K562 (cell line): ENCODE measurements at regions not wholly inside any gene's neighbourhood (a gene's known extent, or its start where the extent isn't known, plus 50 kb on each side); places are given as distances from the start of the nearest gene placed in this dataset.

Experiments used
- ATAC-seq: fragments of 200-7000 bp; cut with Tn5 transposase; 3 replicates; pipeline ENCODE4 v1.9.1; 2020; ENCODE audit warnings: moderate library complexity
- BruUV-seq: library from RNA; stranded (reverse); fragments of 400-500 nt; replicated peaks from 2 replicates; lab custom pipeline; 2021; lab: Mats Ljungman, UMichigan
- CTCF ChIA-PET: fragments of 300-600 bp; formaldehyde crosslinking; extraction: SDS; loops from one replicate; lab custom pipeline; 2021; ENCODE audit warnings: low intra/inter-chr PET ratio; lab: Yijun Ruan, JAX
- POLR2A ChIA-PET: fragments of 300-600, 350-650 bp; sonication (Branson Sonifier 250); formaldehyde crosslinking; extraction: SDS; loops from one replicate; lab custom pipeline; 2021; ENCODE audit warnings: antibody characterized with exemption, inconsistent platforms; lab: Yijun Ruan, JAX
- DNase-seq, 4 experiments: peaks; one replicate each; pipeline versions ENCODE4 v3.0.0 to v3.0.0-alpha.2; 2011 to 2018; ENCODE audit warnings: low spot score in 3 of 4, mixed read lengths in 3 of 4; ENCODE audit errors: extremely low read depth in 1 of 4
- FAIRE-seq: peaks from 2 replicates; lab custom pipeline; 2011; peaks lifted over from hg19 to GRCh38; lab: Jason Lieb, UNC
- H2AFZ ChIP-seq: 2 replicates; pipeline ENCODE4 v1.6.0; 2011; ENCODE audit warnings: low read depth, low read length, control low read depth, inconsistent platforms
- H3K27ac ChIP-seq: fragments of 200-600 bp; 3 replicates; pipeline ENCODE4 v1.8.0; 2011; ENCODE audit warnings: low read depth, mild to moderate bottlenecking, control low read depth, inconsistent platforms, low read length, moderate library complexity, mixed read lengths; ENCODE audit errors: extremely low read depth
- H3K27me3 ChIP-seq, 2 experiments: fragments of 300-600 bp in 1 of 2; 2 replicates in 1 of 2; 3 replicates in 1 of 2; pipeline versions ENCODE4 v1.6.0 to v1.8.0; 2011; ENCODE audit warnings: inconsistent platforms in 2 of 2, low read length in 2 of 2, mild to moderate bottlenecking in 1 of 2, mixed read lengths in 1 of 2, moderate library complexity in 1 of 2; ENCODE audit not compliant: control insufficient read depth in 2 of 2, insufficient read depth in 2 of 2
- H3K36me3 ChIP-seq: fragments of 300-600 bp; 3 replicates; pipeline ENCODE4 v1.8.0; 2011; ENCODE audit warnings: mild to moderate bottlenecking, low read length, inconsistent platforms; ENCODE audit not compliant: control insufficient read depth, insufficient read depth
- H3K4me1 ChIP-seq, 2 experiments: fragments of 200-600 bp in 1 of 2; replicated peaks in 1 of 2; 2 replicates in 1 of 2; 3 replicates in 1 of 2; pipeline versions ENCODE4 v1.5.1 to v1.8.0; 2011; ENCODE audit warnings: inconsistent platforms in 2 of 2, low read length in 2 of 2, mild to moderate bottlenecking in 1 of 2, mixed read lengths in 1 of 2, moderate library complexity in 1 of 2; ENCODE audit not compliant: control insufficient read depth in 2 of 2, insufficient read depth in 2 of 2
- H3K4me2 ChIP-seq: 2 replicates; pipeline ENCODE4 v1.6.1; 2011; ENCODE audit warnings: low read length, control low read depth, inconsistent platforms, mixed read lengths; ENCODE audit not compliant: insufficient read depth
- H3K4me3 ChIP-seq: fragments of 200-600 bp; sonication (generic), shearing (Covaris generic); 2 replicates; pipeline ENCODE4 v1.5.1; 2016; ENCODE audit warnings: control low read depth, inconsistent platforms
- H3K79me2 ChIP-seq: fragments of 200-600 bp; 3 replicates; pipeline ENCODE4 v1.8.0; 2011; ENCODE audit warnings: low read length, inconsistent platforms; ENCODE audit not compliant: control insufficient read depth, insufficient read depth
- H3K9ac ChIP-seq, 2 experiments: 2 replicates each; pipeline versions ENCODE4 v1.6.0 to v1.6.1; 2011; ENCODE audit warnings: low read depth in 2 of 2, low read length in 2 of 2, control low read depth in 1 of 2, inconsistent platforms in 1 of 2, mild to moderate bottlenecking in 1 of 2, mixed read lengths in 1 of 2; ENCODE audit not compliant: insufficient read depth in 1 of 2
- H3K9me1 ChIP-seq: one replicate; pipeline ENCODE4 v1.6.0; 2011; ENCODE audit warnings: inconsistent platforms, mild to moderate bottlenecking, low read length, moderate library complexity; ENCODE audit not compliant: control insufficient read depth, insufficient read depth
- H3K9me3 ChIP-seq: replicated peaks from 2 replicates; pipeline ENCODE4 v1.5.1; 2011; ENCODE audit warnings: low read depth, low read length, inconsistent platforms; ENCODE audit not compliant: control insufficient read depth, insufficient read depth
- H4K20me1 ChIP-seq: replicated peaks from 2 replicates; pipeline ENCODE4 v1.6.1; 2011; ENCODE audit warnings: low read length, inconsistent platforms, mixed read lengths; ENCODE audit not compliant: control insufficient read depth, insufficient read depth
- CREB1 ChIP-seq, 2 experiments: sonication (generic) in 1 of 2; formaldehyde crosslinking in 1 of 2; IDR thresholded peaks; 2 replicates each; pipeline versions ENCODE4 v1.6.1 to v1.8.0; 2012 to 2022; ENCODE audit warnings: inconsistent platforms in 1 of 2, mild to moderate bottlenecking in 1 of 2, missing genetic modification reagents in 1 of 2, moderate library complexity in 1 of 2
- KDM1A ChIP-seq, 2 experiments: fragments of 450-650 bp; IDR thresholded peaks; 2 replicates each; pipeline ENCODE4 v1.6.1; 2016; ENCODE audit warnings: mild to moderate bottlenecking in 2 of 2
- KLF1 ChIP-seq: fragments of 450-650 bp; IDR thresholded peaks from 2 replicates; pipeline ENCODE4 v1.6.1; 2016; ENCODE audit warnings: missing genetic modification characterization, missing compliant biosample characterization
- KLF16 ChIP-seq: IDR thresholded peaks from 2 replicates; pipeline ENCODE4 v1.6.1; 2016; ENCODE audit warnings: antibody characterized with exemption
- L3MBTL2 ChIP-seq: fragments of 450-650 bp; IDR thresholded peaks from 2 replicates; pipeline ENCODE4 v1.6.1; 2016; ENCODE audit warnings: mild to moderate bottlenecking, moderate library complexity
- NCOA2 ChIP-seq, 2 experiments: fragments of 450-650 bp; IDR thresholded peaks; 2 replicates each; pipeline ENCODE4 v1.6.1; 2018; ENCODE audit warnings: mild to moderate bottlenecking in 2 of 2, moderate library complexity in 1 of 2; ENCODE audit not compliant: partially characterized antibody in 2 of 2
- PTBP1 ChIP-seq: fragments of 200-400 bp; formaldehyde crosslinking; IDR thresholded peaks from 2 replicates; pipeline ENCODE4 v1.6.1; 2017; ENCODE audit warnings: low read depth, low read length
- RB1 ChIP-seq: fragments of 450-650 bp; IDR thresholded peaks from 2 replicates; pipeline ENCODE4 v1.6.1; 2017; ENCODE audit warnings: low read depth, mild to moderate bottlenecking
- ZNF121 ChIP-seq: sonication (generic); formaldehyde crosslinking; conservative IDR thresholded peaks from 2 replicates; pipeline ENCODE4 v1.8.0; 2022; ENCODE audit warnings: missing genetic modification reagents
- ZNF717 ChIP-seq: fragments of 250-450 bp; sonication (Bioruptor Pico); IDR thresholded peaks from 2 replicates; pipeline ENCODE4 v1.5.0; 2021
- ZSCAN29 ChIP-seq: fragments of 450-650 bp; IDR thresholded peaks from 2 replicates; pipeline ENCODE4 v1.6.1; 2017
- WGBS: fragments of 100-300 bp; shearing (Covaris generic); methylation state at CpG from one replicate; pipeline ENCODE4 v1.1.6; 2016; ENCODE audit warnings: low coverage, mixed read lengths; ENCODE audit not compliant: insufficient coverage; ENCODE audit errors: missing lambda C conversion rate; 5-methylcytosine and 5-hydroxymethylcytosine counted together
- in situ Hi-C: fragments of 300-500 bp; cut with MboI; formaldehyde crosslinking; loops from 4 replicates; pipeline ENCODE4 v1.15.0; 2018; ENCODE audit warnings: inconsistent platforms, mixed read lengths
- intact Hi-C: fragments of 100-400 bp; cut with micrococcal nuclease; formaldehyde crosslinking; loops from 2 replicates; pipeline ENCODE4 v1.14.2; 2022
- TF ChIP-seq, protein P1 (sequence below), 2 experiments: IDR thresholded peaks; 2 replicates each; pipeline ENCODE4 v1.6.1; 2012; ENCODE audit warnings: improper control_type of control experiment in 2 of 2, low read depth in 2 of 2, low read length in 2 of 2, borderline replicate concordance in 1 of 2
- TF ChIP-seq, protein P2 (sequence below): fragments of 250-450 bp; sonication (Bioruptor Pico); IDR thresholded peaks from 2 replicates; pipeline ENCODE4 v1.9.0; 2021; ENCODE audit warnings: mild to moderate bottlenecking
- TF ChIP-seq, protein P3 (sequence below): fragments of 450-650 bp; formaldehyde crosslinking; IDR thresholded peaks from 2 replicates; pipeline ENCODE4 v1.4.0; 2020; ENCODE audit warnings: mild to moderate bottlenecking, moderate library complexity

DNA sequence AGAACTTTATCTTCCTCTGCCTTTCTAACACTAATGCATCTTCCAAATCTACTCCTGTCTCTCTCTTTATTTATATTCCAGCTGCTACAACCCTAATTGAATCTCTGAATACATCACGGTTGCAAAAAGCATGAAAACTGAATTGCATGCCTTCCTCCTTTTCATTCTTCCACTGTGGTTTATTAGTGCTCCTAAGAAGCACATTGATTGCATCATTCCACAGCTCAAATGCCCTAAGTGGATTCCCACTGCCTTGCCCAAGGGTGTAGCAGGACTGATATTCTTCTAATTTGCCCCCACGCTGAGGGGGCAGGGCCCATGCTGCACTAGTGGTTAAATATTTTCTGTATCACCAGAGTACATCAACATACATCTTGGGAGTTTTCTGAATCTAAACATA is 640.8 kb downstream of the EFNB2 start:
- Histone ChIP-seq H3K9me1 (no peaks in the 10 kb centered on the region), H3K27ac (no peak overlapping the region), H4K20me1 (no peaks in the 10 kb centered on the region), H2AFZ (no peak overlapping the region), H3K4me2 (no peak overlapping the region), H3K27me3 (no peaks in the 10 kb centered on the region), H3K9ac (no peak overlapping the region), H3K79me2 (no peaks in the 10 kb centered on the region), H3K9me3 (no peaks in the 10 kb centered on the region), H3K36me3 (no peaks in the 10 kb centered on the region), H3K4me3 (no peak overlapping the region), H3K4me1 (no peaks in the 10 kb centered on the region)
- 0% methylated on average over 1 of the region's 2 CpGs for WGBS
- FAIRE-seq (no peak), ATAC-seq (no peak), DNase-seq (no peak)
- intact Hi-C loops (no loop called here), in situ Hi-C loops (no loop called here)
- no peak for TF ChIP-seq KDM1A (IDR thresholded peaks at IDR 0.05)
- BruUV-seq = no TSS peak
- POLR2A ChIA-PET = no interaction called here
- CTCF ChIA-PET = no interaction called here

DNA sequence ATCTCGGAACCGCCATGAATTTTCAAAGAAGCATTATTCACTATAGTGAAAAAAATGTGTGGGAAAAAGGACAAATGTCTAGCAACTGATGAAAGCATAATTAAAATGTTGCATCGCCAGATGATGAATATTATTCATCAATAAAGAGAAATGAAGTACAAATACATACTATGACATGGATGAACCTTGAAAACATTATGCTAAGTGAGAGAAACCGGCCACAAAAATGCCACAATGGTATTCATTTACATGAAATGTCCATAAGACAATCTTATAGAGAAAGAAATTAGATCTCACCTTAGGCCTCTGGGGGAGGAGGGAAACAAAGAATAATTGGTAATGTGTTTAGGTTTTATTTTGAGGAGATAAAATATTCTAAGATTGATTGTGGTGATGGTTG is 645.0 kb downstream of the EFNB2 start:
- no peak overlapping the region for H3K4me3 ChIP-seq
- 3% methylated on average over 4 of the region's 4 CpGs for WGBS
- no peak overlapping the region for H3K27ac ChIP-seq
- DNase-seq (no peak), ATAC-seq (no peak), FAIRE-seq (no peak)
- no peaks in the 10 kb centered on the region for H3K9me3 ChIP-seq
- no peaks in the 10 kb centered on the region for H3K79me2 ChIP-seq
- no peak overlapping the region for H3K9ac ChIP-seq
- no TSS peak for BruUV-seq
- no peaks in the 10 kb centered on the region for H3K9me1 ChIP-seq
- H3K4me1 ChIP-seq = no peaks in the 10 kb centered on the region
- no peaks in the 10 kb centered on the region for H4K20me1 ChIP-seq
- ChIA-PET CTCF (no interaction called here), POLR2A (no interaction called here)
- no peak overlapping the region for H3K4me2 ChIP-seq
- in situ Hi-C loops = no loop called here
- H2AFZ ChIP-seq = no peak overlapping the region
- intact Hi-C loops = no loop called here
- no peaks in the 10 kb centered on the region for H3K36me3 ChIP-seq
- no peaks in the 10 kb centered on the region for H3K27me3 ChIP-seq
- TF ChIP-seq, protein P1, sequence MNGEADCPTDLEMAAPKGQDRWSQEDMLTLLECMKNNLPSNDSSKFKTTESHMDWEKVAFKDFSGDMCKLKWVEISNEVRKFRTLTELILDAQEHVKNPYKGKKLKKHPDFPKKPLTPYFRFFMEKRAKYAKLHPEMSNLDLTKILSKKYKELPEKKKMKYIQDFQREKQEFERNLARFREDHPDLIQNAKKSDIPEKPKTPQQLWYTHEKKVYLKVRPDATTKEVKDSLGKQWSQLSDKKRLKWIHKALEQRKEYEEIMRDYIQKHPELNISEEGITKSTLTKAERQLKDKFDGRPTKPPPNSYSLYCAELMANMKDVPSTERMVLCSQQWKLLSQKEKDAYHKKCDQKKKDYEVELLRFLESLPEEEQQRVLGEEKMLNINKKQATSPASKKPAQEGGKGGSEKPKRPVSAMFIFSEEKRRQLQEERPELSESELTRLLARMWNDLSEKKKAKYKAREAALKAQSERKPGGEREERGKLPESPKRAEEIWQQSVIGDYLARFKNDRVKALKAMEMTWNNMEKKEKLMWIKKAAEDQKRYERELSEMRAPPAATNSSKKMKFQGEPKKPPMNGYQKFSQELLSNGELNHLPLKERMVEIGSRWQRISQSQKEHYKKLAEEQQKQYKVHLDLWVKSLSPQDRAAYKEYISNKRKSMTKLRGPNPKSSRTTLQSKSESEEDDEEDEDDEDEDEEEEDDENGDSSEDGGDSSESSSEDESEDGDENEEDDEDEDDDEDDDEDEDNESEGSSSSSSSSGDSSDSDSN (IDR thresholded peaks at IDR 0.05; ENCODE audit: borderline replicate concordance in 1 of 2, low read depth in 2 of 2, low read length in 2 of 2) = no peak
- TF ChIP-seq KLF1 (tag) = no peak
- TF ChIP-seq NCOA2 (IDR thresholded peaks at IDR 0.05; ENCODE audit: partially characterized antibody in 2 of 2) = no peak
- no peak for TF ChIP-seq CREB1 (IDR thresholded peaks at IDR 0.05)
- no peak for TF ChIP-seq CREB1 (CRISPR knock-in tag; IDR thresholded peaks at IDR 0.05)
- TF ChIP-seq, protein P2, sequence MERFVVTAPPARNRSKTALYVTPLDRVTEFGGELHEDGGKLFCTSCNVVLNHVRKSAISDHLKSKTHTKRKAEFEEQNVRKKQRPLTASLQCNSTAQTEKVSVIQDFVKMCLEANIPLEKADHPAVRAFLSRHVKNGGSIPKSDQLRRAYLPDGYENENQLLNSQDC = no peak
- TF ChIP-seq ZSCAN29 = no peak
- no peak for TF ChIP-seq PTBP1
- no peak for TF ChIP-seq ZNF121
- TF ChIP-seq RB1 = no peak
- TF ChIP-seq KLF16 = no peak
- TF ChIP-seq, protein P3, sequence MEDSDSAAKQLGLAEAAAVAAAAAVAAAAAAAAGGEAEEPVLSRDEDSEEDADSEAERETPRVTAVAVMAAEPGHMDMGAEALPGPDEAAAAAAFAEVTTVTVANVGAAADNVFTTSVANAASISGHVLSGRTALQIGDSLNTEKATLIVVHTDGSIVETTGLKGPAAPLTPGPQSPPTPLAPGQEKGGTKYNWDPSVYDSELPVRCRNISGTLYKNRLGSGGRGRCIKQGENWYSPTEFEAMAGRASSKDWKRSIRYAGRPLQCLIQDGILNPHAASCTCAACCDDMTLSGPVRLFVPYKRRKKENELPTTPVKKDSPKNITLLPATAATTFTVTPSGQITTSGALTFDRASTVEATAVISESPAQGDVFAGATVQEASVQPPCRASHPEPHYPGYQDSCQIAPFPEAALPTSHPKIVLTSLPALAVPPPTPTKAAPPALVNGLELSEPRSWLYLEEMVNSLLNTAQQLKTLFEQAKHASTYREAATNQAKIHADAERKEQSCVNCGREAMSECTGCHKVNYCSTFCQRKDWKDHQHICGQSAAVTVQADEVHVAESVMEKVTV (CRISPR knock-in tag) = no peak
- no peak for TF ChIP-seq L3MBTL2
- no peak for TF ChIP-seq ZNF717 (CRISPR knock-in tag)
